ENCODE measurements at regions not wholly inside any gene's neighbourhood (a gene's known extent, or its start where the extent isn't known, plus 50 kb on each side); places are given as distances from the start of the nearest gene placed in this dataset.

GRCh38 chr16:26976873-26977272, 89.9 kb upstream of the C16orf82 start:
- Histone ChIP-seq H3K4me3 (IDR thresholded peaks at IDR 0.05; ENCODE audit: insufficient read depth, low read depth, low read length) (no peak overlapping the region), H3K27me3 (ENCODE audit: insufficient read depth, low read depth) (no peaks in the 10 kb centered on the region), H3K36me3 (ENCODE audit: insufficient read depth) (no peaks in the 10 kb centered on the region), H3K9ac (no peak overlapping the region), H3K79me2 (ENCODE audit: insufficient read depth, low read depth) (no peaks in the 10 kb centered on the region), H3K4me1 (ENCODE audit: low read depth, poor library complexity, severe bottlenecking) (no peaks in the 10 kb centered on the region), H3K27ac (no peak overlapping the region), H3K4me2 (no peak overlapping the region), H4K20me1 (ENCODE audit: insufficient read depth) (no peaks in the 10 kb centered on the region), H2AFZ (ENCODE audit: low read depth) (no peak overlapping the region)
- TF ChIP-seq CTCF (conservative IDR thresholded peaks at IDR 0.05; ENCODE audit: low read depth, low read length): no peak

- Histone ChIP-seq H2AFZ (ENCODE audit: low read depth) (no peak overlapping the region), H3K4me2 (no peak overlapping the region), H3K4me1 (ENCODE audit: low read depth, poor library complexity, severe bottlenecking) (no peaks in the 10 kb centered on the region), H3K27ac (no peak overlapping the region), H3K4me3 (IDR thresholded peaks at IDR 0.05; ENCODE audit: insufficient read depth, low read depth, low read length) (no peak overlapping the region), H3K27me3 (ENCODE audit: insufficient read depth, low read depth) (no peaks in the 10 kb centered on the region), H3K9ac (no peak overlapping the region), H3K79me2 (ENCODE audit: insufficient read depth, low read depth) (no peaks in the 10 kb centered on the region), H4K20me1 (ENCODE audit: insufficient read depth) (no peaks in the 10 kb centered on the region), H3K36me3 (ENCODE audit: insufficient read depth) (no peaks in the 10 kb centered on the region)
- TF ChIP-seq CTCF (conservative IDR thresholded peaks at IDR 0.05; ENCODE audit: low read depth, low read length): no peak
These were observed 85.3 kb upstream of the C16orf82 start for GRCh38 chr16:26981266-26981938.

DNA sequence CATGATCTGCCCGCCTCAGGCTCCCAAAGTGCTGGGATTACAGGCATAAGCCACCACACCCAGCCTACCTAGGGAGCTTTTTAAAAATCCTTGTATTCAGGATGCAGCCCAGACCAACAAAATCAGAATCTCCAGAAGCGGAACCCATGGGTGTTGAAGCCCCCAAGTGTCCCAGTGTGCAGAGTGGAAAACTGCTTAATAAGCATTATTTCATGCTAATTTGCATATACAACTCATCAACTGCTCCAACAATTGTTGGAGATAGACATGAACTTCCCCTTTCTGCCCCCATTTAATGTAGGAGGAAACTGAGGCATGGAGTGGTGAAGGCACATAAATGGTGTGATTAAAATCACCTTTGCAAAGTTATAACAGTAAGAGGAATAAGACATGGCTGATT, 84.3 kb upstream of the C16orf82 start:
- Histone ChIP-seq H3K4me2 (no peak overlapping the region), H3K27ac (no peak overlapping the region)
- TF ChIP-seq CTCF (conservative IDR thresholded peaks at IDR 0.05; ENCODE audit: low read depth, low read length): no peak

DNA sequence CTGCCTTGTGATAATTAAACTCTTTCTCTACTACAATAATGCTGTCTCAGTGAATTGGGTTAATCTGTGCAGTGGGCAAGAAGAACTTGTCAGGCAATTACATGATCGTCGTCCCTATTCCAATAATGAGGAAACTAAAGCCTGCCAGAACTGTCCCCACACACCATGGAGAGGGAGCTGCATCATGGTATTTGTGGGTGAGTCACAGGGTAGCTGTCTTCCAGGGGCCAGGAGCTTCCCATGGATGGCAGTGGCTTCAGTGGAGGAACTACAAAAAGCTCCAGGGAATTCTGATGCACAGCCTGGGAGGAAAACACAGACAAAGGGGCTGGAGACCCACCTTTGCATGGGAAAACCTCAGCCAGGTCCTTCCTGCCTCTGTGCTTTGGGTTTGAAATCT, 83.3 kb upstream of the C16orf82 start:
- H2AFZ ChIP-seq (ENCODE audit: low read depth): no peak overlapping the region
- H3K79me2 ChIP-seq (ENCODE audit: insufficient read depth, low read depth): no peaks in the 10 kb centered on the region
- no peak overlapping the region for H3K4me3 ChIP-seq (IDR thresholded peaks at IDR 0.05; ENCODE audit: insufficient read depth, low read depth, low read length)
- TF ChIP-seq CTCF (conservative IDR thresholded peaks at IDR 0.05; ENCODE audit: low read depth, low read length): no peak
- H3K36me3 ChIP-seq (ENCODE audit: insufficient read depth): no peaks in the 10 kb centered on the region
- H3K9ac ChIP-seq: no peak overlapping the region
- no peaks in the 10 kb centered on the region for H3K4me1 ChIP-seq (ENCODE audit: low read depth, poor library complexity, severe bottlenecking)
- H3K4me2 ChIP-seq: no peak overlapping the region
- H4K20me1 ChIP-seq (ENCODE audit: insufficient read depth): no peaks in the 10 kb centered on the region
- H3K27me3 ChIP-seq (ENCODE audit: insufficient read depth, low read depth): no peaks in the 10 kb centered on the region
- no peak overlapping the region for H3K27ac ChIP-seq

More for the DNA sequence above, 84.3 kb upstream of the C16orf82 start:
- H3K36me3 ChIP-seq (ENCODE audit: insufficient read depth): no peaks in the 10 kb centered on the region
- no peaks in the 10 kb centered on the region for H4K20me1 ChIP-seq (ENCODE audit: insufficient read depth)
- no peak overlapping the region for H2AFZ ChIP-seq (ENCODE audit: low read depth)
- H3K27me3 ChIP-seq (ENCODE audit: insufficient read depth, low read depth): no peaks in the 10 kb centered on the region
- no peak overlapping the region for H3K9ac ChIP-seq
- no peaks in the 10 kb centered on the region for H3K4me1 ChIP-seq (ENCODE audit: low read depth, poor library complexity, severe bottlenecking)
- H3K4me3 ChIP-seq (IDR thresholded peaks at IDR 0.05; ENCODE audit: insufficient read depth, low read depth, low read length): no peak overlapping the region
- H3K79me2 ChIP-seq (ENCODE audit: insufficient read depth, low read depth): no peaks in the 10 kb centered on the region
